Stomach (tissue), 4 donors: ENCODE measurements at regions not wholly inside any gene's neighbourhood (a gene's known extent, or its start where the extent isn't known, plus 50 kb on each side); places are given as distances from the start of the nearest gene placed in this dataset.

Experiments
- CTCF ChIP-seq, 7 experiments: fragments of 450-650 bp in 4 of 7; fragments of 200-600 bp in 3 of 7; sonication (generic) in 3 of 7; IDR thresholded peaks; one replicate each; pipeline ENCODE4 v1.5.1; 2016 to 2019; ENCODE audit warnings: antibody characterized with exemption in 7 of 7, control low read depth in 2 of 7, mild to moderate bottlenecking in 1 of 7
- EP300 ChIP-seq: sonication (generic); formaldehyde crosslinking; IDR thresholded peaks from one replicate; pipeline ENCODE4 v1.6.1; 2017; ENCODE audit warnings: antibody characterized with exemption
- POLR2AphosphoS5 ChIP-seq, 3 donors: sonication (generic); formaldehyde crosslinking; IDR thresholded peaks; one replicate each; pipeline ENCODE4 v1.6.1; 2016; ENCODE audit warnings: antibody characterized with exemption in 3 of 3

GRCh38 chr14:84312551-84312950 is 1217.4 kb upstream of the FLRT2 start:
- TF ChIP-seq EP300 (no peak), CTCF (IDR thresholded peaks at IDR 0.05) (no peak), POLR2AphosphoS5 (IDR thresholded peaks at IDR 0.05) (no peak)
